ENCODE measurements at regions not wholly inside any gene's neighbourhood (a gene's known extent, or its start where the extent isn't known, plus 50 kb on each side); places are given as distances from the start of the nearest gene placed in this dataset.

- no peak for TF ChIP-seq CTCF (conservative IDR thresholded peaks at IDR 0.05; ENCODE audit: low read length)
- no peak for TF ChIP-seq EZH2phosphoT487 (IDR thresholded peaks at IDR 0.05; ENCODE audit: borderline replicate concordance, low read depth, low read length)
Observed at GRCh38 chr7:25727876-25728275, 424.1 kb upstream of the NFE2L3 start.

Data from OCI-LY7 (cell line).